ENCODE measurements at regions not wholly inside any gene's neighbourhood (a gene's known extent, or its start where the extent isn't known, plus 50 kb on each side); places are given as distances from the start of the nearest gene placed in this dataset.
A peak's percentile ranks its signal among the peaks of the same experiment; 100 is the strongest.
"Not testable (repeated sequence)": the region's sequence is repeated elsewhere in the genome, so short reads cannot be mapped to it uniquely, and the experiment has no call there.

- H3K4me3 ChIP-seq (ENCODE audit: low read depth, low read length) = no peak overlapping the region
- no peak for DNase-seq (ENCODE audit: low read depth)
- TF ChIP-seq CTCF (conservative IDR thresholded peaks at IDR 0.05; ENCODE audit: low read depth, low read length) = no peak
Observed at GRCh38 chr7:131052285-131052904, 275.3 kb upstream of the MKLN1 start.

- H3K4me3 ChIP-seq (ENCODE audit: low read depth, low read length) = no peak overlapping the region
Observed at GRCh38 chr7:131056007-131056406, 271.7 kb upstream of the MKLN1 start.

GRCh38 chr7:131057015-131057793 lies 270.5 kb upstream of the MKLN1 start:
- peak; percentile 97 for DNase-seq (ENCODE audit: low read depth)

More at GRCh38 chr7:131056007-131056406, 271.7 kb upstream of the MKLN1 start:
- DNase-seq (ENCODE audit: low read depth) = peak; percentile 28
- peak; percentile 19 for TF ChIP-seq CTCF (conservative IDR thresholded peaks at IDR 0.05; ENCODE audit: low read depth, low read length)

DNA sequence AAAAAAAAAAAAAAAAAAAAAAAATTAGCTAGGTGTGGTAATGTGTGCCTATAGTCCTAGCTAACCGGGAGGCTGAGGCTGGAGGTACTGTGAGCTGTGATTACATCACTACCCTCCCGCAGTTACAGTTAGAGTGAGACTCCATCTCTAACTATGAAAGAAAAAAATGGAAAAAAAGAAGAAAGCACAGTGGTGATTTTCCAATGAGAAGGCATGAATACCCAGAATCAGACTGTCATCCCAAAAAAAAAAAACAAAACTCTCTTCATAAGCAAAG lies 269.9 kb upstream of the MKLN1 start:
- no peak overlapping the region for H3K4me3 ChIP-seq (ENCODE audit: low read depth, low read length)
- peak; percentile 27 for DNase-seq (ENCODE audit: low read depth)
- no peak for TF ChIP-seq CTCF (conservative IDR thresholded peaks at IDR 0.05; ENCODE audit: low read depth, low read length)

More at GRCh38 chr7:131057015-131057793, 270.5 kb upstream of the MKLN1 start:
- no peak for TF ChIP-seq CTCF (conservative IDR thresholded peaks at IDR 0.05; ENCODE audit: low read depth, low read length)
- H3K4me3 ChIP-seq (ENCODE audit: low read depth, low read length) = no peak overlapping the region

- not testable (repeated sequence) for H3K4me3 ChIP-seq (ENCODE audit: low read depth, low read length); DNase-seq (ENCODE audit: low read depth)
Observed at GRCh38 chr7:131058561-131059288, 269.0 kb upstream of the MKLN1 start.

GRCh38 chr7:131059401-131059800 lies 268.3 kb upstream of the MKLN1 start:
- not testable (repeated sequence) for H3K4me3 ChIP-seq (ENCODE audit: low read depth, low read length); DNase-seq (ENCODE audit: low read depth)

DNA sequence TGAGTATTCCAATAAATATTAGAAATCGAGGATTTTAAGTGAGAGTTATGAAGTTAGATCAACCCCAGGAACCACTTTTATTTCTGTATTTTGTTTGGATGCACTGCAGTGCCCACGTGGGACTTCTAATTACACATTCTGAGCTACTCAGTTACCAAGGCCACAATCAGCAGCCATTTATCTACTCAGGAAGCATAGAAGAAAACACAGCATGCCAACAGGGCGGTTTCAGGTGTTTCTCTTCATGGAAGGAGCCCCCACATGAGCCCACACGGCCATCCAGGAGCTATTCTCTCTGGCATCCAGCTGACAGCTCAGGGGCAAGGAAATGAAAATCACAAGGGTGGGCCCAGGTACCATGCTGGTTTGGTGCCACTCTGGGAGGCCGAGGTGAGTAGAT lies 266.5 kb upstream of the MKLN1 start:
- DNase-seq (ENCODE audit: low read depth) = no peak
- TF ChIP-seq CTCF (conservative IDR thresholded peaks at IDR 0.05; ENCODE audit: low read depth, low read length) = no peak
- H3K4me3 ChIP-seq (ENCODE audit: low read depth, low read length) = no peak overlapping the region

GRCh38 chr7:131061818-131062217 lies 265.9 kb upstream of the MKLN1 start:
- no peak for TF ChIP-seq CTCF (conservative IDR thresholded peaks at IDR 0.05; ENCODE audit: low read depth, low read length)
- peak; percentile 38 for DNase-seq (ENCODE audit: low read depth)
- no peak overlapping the region for H3K4me3 ChIP-seq (ENCODE audit: low read depth, low read length)
